Left renal cortex interstitium (tissue), 4 donors: ENCODE measurements at regions not wholly inside any gene's neighbourhood (a gene's known extent, or its start where the extent isn't known, plus 50 kb on each side); places are given as distances from the start of the nearest gene placed in this dataset.

ENCODE experiments used
- DNase-seq, 4 donors: peaks; one replicate each; pipeline ENCODE4 v3.0.0-alpha.2; 2013; ENCODE audit warnings: low read depth in 4 of 4, low spot score in 2 of 4, missing footprints in 1 of 4

GRCh38 chr11:25943031-25943430, 388.9 kb upstream of the ANO3 start:
- DNase-seq, result no peak

- DNase-seq, result no peak
Measured at GRCh38 chr11:25943777-25944661, 387.9 kb upstream of the ANO3 start.

GRCh38 chr11:25949918-25950317, 382.0 kb upstream of the ANO3 start:
- DNase-seq, result no peak

GRCh38 chr11:25953006-25953405, 378.9 kb upstream of the ANO3 start:
- DNase-seq, result no peak

- no peak for DNase-seq
Measured at GRCh38 chr11:25958045-25958444, 373.9 kb upstream of the ANO3 start.

GRCh38 chr11:25961539-25961938, 370.4 kb upstream of the ANO3 start:
- no peak for DNase-seq

- DNase-seq, result no peak
Measured at GRCh38 chr11:25970726-25971508, 361.0 kb upstream of the ANO3 start.

GRCh38 chr11:25980091-25980490, 351.8 kb upstream of the ANO3 start:
- no peak for DNase-seq

- peak; percentile 34 to 75 (median 53) for DNase-seq
Measured at GRCh38 chr11:25981998-25982397, 349.9 kb upstream of the ANO3 start.

GRCh38 chr11:25983280-25983679, 348.6 kb upstream of the ANO3 start:
- DNase-seq, result no peak

- no peak for DNase-seq
Measured at GRCh38 chr11:25988178-25988577, 343.8 kb upstream of the ANO3 start.

GRCh38 chr11:25990406-25990805, 341.5 kb upstream of the ANO3 start:
- DNase-seq, result no peak

- DNase-seq, result no peak
Measured at GRCh38 chr11:25991476-25991875, 340.5 kb upstream of the ANO3 start.

- no peak for DNase-seq
Measured at GRCh38 chr11:25992294-25992693, 339.6 kb upstream of the ANO3 start.

GRCh38 chr11:25993016-25993415, 338.9 kb upstream of the ANO3 start:
- DNase-seq, result no peak

GRCh38 chr11:26011474-26011873, 320.5 kb upstream of the ANO3 start:
- DNase-seq, result no peak

GRCh38 chr11:26014456-26015115, 317.3 kb upstream of the ANO3 start:
- no peak for DNase-seq

GRCh38 chr11:26017322-26017860, 314.5 kb upstream of the ANO3 start:
- no peak for DNase-seq

GRCh38 chr11:26017903-26018302, 314.0 kb upstream of the ANO3 start:
- no peak for DNase-seq

GRCh38 chr11:26018336-26018735, 313.6 kb upstream of the ANO3 start:
- no peak for DNase-seq

GRCh38 chr11:26019386-26019785, 312.5 kb upstream of the ANO3 start:
- DNase-seq, result no peak
